Neural progenitor cell (in vitro differentiated cells): ENCODE measurements at regions not wholly inside any gene's neighbourhood (a gene's known extent, or its start where the extent isn't known, plus 50 kb on each side); places are given as distances from the start of the nearest gene placed in this dataset.

ENCODE experiments used
- DNase-seq: peaks from one replicate; pipeline ENCODE4 v3.0.0-alpha.2; 2016; ENCODE audit warnings: low spot score
- H2AFZ ChIP-seq: fragments of 200-600 bp; sonication (generic); replicated peaks from 2 replicates; pipeline ENCODE4 v1.6.1; 2016; ENCODE audit warnings: antibody characterized with exemption
- H3F3A ChIP-seq: fragments of 200-600 bp; sonication (generic); 2 replicates; pipeline ENCODE4 v1.6.1; 2016; ENCODE audit warnings: antibody characterized with exemption, low read depth
- H3K27ac ChIP-seq: fragments of 200-600 bp; sonication (generic); 2 replicates; pipeline ENCODE4 v1.5.1; 2016; ENCODE audit warnings: mild to moderate bottlenecking
- H3K27me3 ChIP-seq: fragments of 200-600 bp; sonication (generic); 2 replicates; pipeline ENCODE4 v1.6.1; 2016; ENCODE audit warnings: mild to moderate bottlenecking, moderate library complexity
- H3K36me3 ChIP-seq: fragments of 200-600 bp; sonication (generic); 2 replicates; pipeline ENCODE4 v1.5.1; 2016
- H3K4me1 ChIP-seq: fragments of 200-600 bp; sonication (generic); 2 replicates; pipeline ENCODE4 v1.6.1; 2016; ENCODE audit warnings: mixed run types
- H3K4me2 ChIP-seq: fragments of 200-600 bp; sonication (generic); 2 replicates; pipeline ENCODE4 v1.6.1; 2016
- H3K4me3 ChIP-seq: fragments of 200-600 bp; sonication (generic); 2 replicates; pipeline ENCODE4 v1.5.1; 2016
- H3K79me2 ChIP-seq: fragments of 200-600 bp; sonication (generic); 2 replicates; pipeline ENCODE4 v1.6.1; 2016; ENCODE audit warnings: low read depth
- H3K9ac ChIP-seq: fragments of 200-600 bp; sonication (generic); 2 replicates; pipeline ENCODE4 v1.6.1; 2016
- H3K9me3 ChIP-seq: fragments of 200-600 bp; sonication (generic); 2 replicates; pipeline ENCODE4 v1.5.1; 2016; ENCODE audit warnings: low read depth
- H4K20me1 ChIP-seq: fragments of 200-600 bp; sonication (generic); 2 replicates; pipeline ENCODE4 v1.6.1; 2016; ENCODE audit warnings: low read depth
- H3K27ac Mint-ChIP-seq: 3 replicates; pipeline ENCODE4 v1.8.0; 2021; ENCODE audit warnings: mixed read lengths
- H3K27me3 Mint-ChIP-seq: 2 replicates; pipeline ENCODE4 v1.8.0; 2022; ENCODE audit warnings: low read depth, mild to moderate bottlenecking, inconsistent platforms, moderate library complexity, mixed read lengths; ENCODE audit not compliant: insufficient read depth
- H3K36me3 Mint-ChIP-seq: 3 replicates; pipeline ENCODE4 v1.8.0; 2021; ENCODE audit warnings: mixed read lengths
- H3K4me1 Mint-ChIP-seq: 3 replicates; pipeline ENCODE4 v1.8.0; 2021; ENCODE audit warnings: mixed read lengths
- H3K4me3 Mint-ChIP-seq: 3 replicates; pipeline ENCODE4 v1.8.0; 2021; ENCODE audit warnings: mild to moderate bottlenecking, moderate library complexity, mixed read lengths
- H3K9me3 Mint-ChIP-seq: 3 replicates; pipeline ENCODE4 v1.8.0; 2020; ENCODE audit warnings: mixed read lengths
- EZH2 ChIP-seq: fragments of 200-600 bp; sonication (generic); IDR thresholded peaks from 2 replicates; pipeline ENCODE4 v1.6.1; 2017; ENCODE audit warnings: antibody characterized with exemption, mild to moderate bottlenecking, moderate library complexity
- EZH2phosphoT487 ChIP-seq: fragments of 200-600 bp; sonication (generic); IDR thresholded peaks from 2 replicates; pipeline ENCODE4 v1.6.1; 2017; ENCODE audit warnings: antibody characterized with exemption
- TF ChIP-seq, protein P1 (sequence below): fragments of 200-600 bp; sonication (generic); IDR thresholded peaks from 2 replicates; pipeline ENCODE4 v1.5.1; 2017; ENCODE audit warnings: antibody characterized with exemption, mild to moderate bottlenecking

DNA sequence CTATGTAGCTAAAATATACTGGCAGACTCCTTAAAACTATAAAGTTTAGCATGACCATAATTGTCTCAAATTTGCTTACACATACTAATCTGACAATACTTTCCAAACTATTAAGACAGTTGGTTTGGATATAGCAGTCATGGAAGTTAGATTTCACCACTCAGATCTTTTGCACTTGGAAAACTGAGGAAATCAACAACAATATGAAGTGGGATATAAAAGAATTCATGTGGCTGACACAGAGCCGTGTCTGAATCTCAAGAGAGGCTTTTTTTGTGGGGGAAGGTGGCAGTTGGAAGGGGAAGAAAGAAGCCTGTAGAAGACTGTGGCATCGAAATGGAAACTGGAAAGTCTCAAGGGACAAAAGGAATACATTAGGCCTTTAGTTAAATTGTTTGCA is 166.6 kb upstream of the FLRT2 start:
- H3K9ac ChIP-seq = no peak overlapping the region
- peak overlapping the region; percentile 59 for H2AFZ ChIP-seq
- H3K4me3 ChIP-seq = no peak overlapping the region
- no peak overlapping the region for H3K4me3 Mint-ChIP-seq
- no peaks in the 10 kb centered on the region for H3K9me3 ChIP-seq
- no peak overlapping the region for H3K27ac ChIP-seq
- H3K4me1 Mint-ChIP-seq = peaks cover 4% of the 10 kb centered on the region
- H3K27ac Mint-ChIP-seq = peak overlapping the region; percentile 21
- H3K27me3 Mint-ChIP-seq = peaks cover 2% of the 10 kb centered on the region
- peak; percentile 8 for DNase-seq
- H4K20me1 ChIP-seq = no peaks in the 10 kb centered on the region
- peaks cover 43% of the 10 kb centered on the region for H3K4me1 ChIP-seq
- H3K9me3 Mint-ChIP-seq = peaks cover 6% of the 10 kb centered on the region
- TF ChIP-seq EZH2 (no peak), EZH2phosphoT487 (no peak)
- TF ChIP-seq, protein P1, sequence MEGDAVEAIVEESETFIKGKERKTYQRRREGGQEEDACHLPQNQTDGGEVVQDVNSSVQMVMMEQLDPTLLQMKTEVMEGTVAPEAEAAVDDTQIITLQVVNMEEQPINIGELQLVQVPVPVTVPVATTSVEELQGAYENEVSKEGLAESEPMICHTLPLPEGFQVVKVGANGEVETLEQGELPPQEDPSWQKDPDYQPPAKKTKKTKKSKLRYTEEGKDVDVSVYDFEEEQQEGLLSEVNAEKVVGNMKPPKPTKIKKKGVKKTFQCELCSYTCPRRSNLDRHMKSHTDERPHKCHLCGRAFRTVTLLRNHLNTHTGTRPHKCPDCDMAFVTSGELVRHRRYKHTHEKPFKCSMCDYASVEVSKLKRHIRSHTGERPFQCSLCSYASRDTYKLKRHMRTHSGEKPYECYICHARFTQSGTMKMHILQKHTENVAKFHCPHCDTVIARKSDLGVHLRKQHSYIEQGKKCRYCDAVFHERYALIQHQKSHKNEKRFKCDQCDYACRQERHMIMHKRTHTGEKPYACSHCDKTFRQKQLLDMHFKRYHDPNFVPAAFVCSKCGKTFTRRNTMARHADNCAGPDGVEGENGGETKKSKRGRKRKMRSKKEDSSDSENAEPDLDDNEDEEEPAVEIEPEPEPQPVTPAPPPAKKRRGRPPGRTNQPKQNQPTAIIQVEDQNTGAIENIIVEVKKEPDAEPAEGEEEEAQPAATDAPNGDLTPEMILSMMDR = no peak
- no peaks in the 10 kb centered on the region for H3K36me3 Mint-ChIP-seq
- peak overlapping the region; percentile 25 for H3K4me2 ChIP-seq
- H3K27me3 ChIP-seq = no peaks in the 10 kb centered on the region
- H3F3A ChIP-seq = peaks cover 21% of the 10 kb centered on the region
- no peaks in the 10 kb centered on the region for H3K79me2 ChIP-seq
- H3K36me3 ChIP-seq = no peaks in the 10 kb centered on the region

DNA sequence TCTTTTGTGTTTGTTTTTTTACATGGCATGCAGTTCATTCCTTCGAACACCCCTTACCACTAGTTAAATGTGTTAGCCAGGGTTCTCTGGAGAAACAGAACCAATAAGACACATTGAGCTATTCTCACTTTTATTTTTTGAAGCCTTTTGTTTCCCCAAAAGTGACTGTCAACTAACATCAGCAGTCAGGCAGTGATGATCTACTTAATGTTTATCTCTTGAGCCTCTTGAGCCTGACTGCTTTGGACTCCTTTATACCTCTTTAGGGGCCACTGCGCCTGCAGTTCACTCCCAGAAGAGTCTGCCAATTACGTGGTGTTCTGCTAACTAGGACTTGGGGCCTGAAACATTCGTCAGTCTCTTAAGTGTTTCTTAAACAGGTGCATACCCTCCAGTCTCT is 163.7 kb upstream of the FLRT2 start:
- Histone ChIP-seq H3K27ac (peak overlapping the region; percentile 35), H4K20me1 (no peaks in the 10 kb centered on the region), H3K79me2 (no peaks in the 10 kb centered on the region), H3K27me3 (no peaks in the 10 kb centered on the region), H3K4me1 (peaks cover 39% of the 10 kb centered on the region), H2AFZ (no peak overlapping the region), H3K4me3 (no peak overlapping the region), H3K9me3 (no peaks in the 10 kb centered on the region), H3K4me2 (peak overlapping the region; percentile 21), H3K9ac (no peak overlapping the region), H3K36me3 (no peaks in the 10 kb centered on the region), H3F3A (peaks cover 21% of the 10 kb centered on the region)
- DNase-seq = peak; percentile 69
- no peak overlapping the region for H3K27ac Mint-ChIP-seq
- no peaks in the 10 kb centered on the region for H3K36me3 Mint-ChIP-seq
- H3K27me3 Mint-ChIP-seq = peaks cover 2% of the 10 kb centered on the region
- peaks cover 4% of the 10 kb centered on the region for H3K4me1 Mint-ChIP-seq
- TF ChIP-seq, protein P1 = no peak
- TF ChIP-seq EZH2phosphoT487 (no peak), EZH2 (no peak)
- no peak overlapping the region for H3K4me3 Mint-ChIP-seq
- peaks cover 21% of the 10 kb centered on the region for H3K9me3 Mint-ChIP-seq

DNA sequence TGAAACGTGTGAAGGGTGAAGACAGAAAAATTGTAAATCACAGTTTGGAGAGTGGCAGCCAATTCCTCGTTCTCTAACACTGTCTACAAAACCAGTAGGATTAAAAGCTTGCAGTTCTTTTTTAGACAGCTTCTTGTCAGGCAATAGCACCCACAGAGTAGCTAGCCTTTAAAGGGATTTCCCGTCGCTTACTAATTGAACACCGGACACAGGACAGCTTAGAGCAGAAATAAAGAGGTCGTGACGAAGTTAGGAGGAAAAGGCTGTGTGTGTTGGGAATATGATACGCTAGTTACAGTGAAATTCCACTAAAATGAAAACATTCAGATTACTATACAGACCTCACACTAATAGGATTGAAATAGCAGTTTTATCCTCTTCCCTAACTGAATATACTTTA is 149.1 kb upstream of the FLRT2 start:
- Histone ChIP-seq H3K9me3 (no peaks in the 10 kb centered on the region), H3K36me3 (no peaks in the 10 kb centered on the region), H3K4me3 (no peak overlapping the region), H3F3A (peaks cover 16% of the 10 kb centered on the region), H3K4me2 (peak overlapping the region; percentile 30), H4K20me1 (no peaks in the 10 kb centered on the region), H3K27me3 (no peaks in the 10 kb centered on the region), H3K4me1 (peaks cover 28% of the 10 kb centered on the region), H3K9ac (no peak overlapping the region), H3K79me2 (no peaks in the 10 kb centered on the region), H2AFZ (peak overlapping the region; percentile 13), H3K27ac (peak overlapping the region; percentile 75)
- peaks cover 4% of the 10 kb centered on the region for H3K27me3 Mint-ChIP-seq
- no peaks in the 10 kb centered on the region for H3K9me3 Mint-ChIP-seq
- peak; percentile 64 for DNase-seq
- no peak overlapping the region for H3K4me3 Mint-ChIP-seq
- peaks cover 12% of the 10 kb centered on the region for H3K4me1 Mint-ChIP-seq
- peaks cover under 1% of the 10 kb centered on the region for H3K36me3 Mint-ChIP-seq
- TF ChIP-seq, protein P1 = no peak
- no peak for TF ChIP-seq EZH2
- no peak for TF ChIP-seq EZH2phosphoT487
- no peak overlapping the region for H3K27ac Mint-ChIP-seq
